GM03348 (cell line): ENCODE measurements at regions not wholly inside any gene's neighbourhood (a gene's known extent, or its start where the extent isn't known, plus 50 kb on each side); places are given as distances from the start of the nearest gene placed in this dataset.
"Not testable (repeated sequence)": the region's sequence is repeated elsewhere in the genome, so short reads cannot be mapped to it uniquely, and the experiment has no call there.

Experiments
- DNase-seq: peaks from one replicate; pipeline ENCODE4 v3.0.0; 2012; ENCODE audit warnings: low spot score

GRCh38 chr13:112263152-112263551 lies 113.0 kb upstream of the SPACA7 start:
- DNase-seq = no peak

GRCh38 chr13:112267660-112268059 lies 108.5 kb upstream of the SPACA7 start:
- no peak for DNase-seq

- no peak for DNase-seq
These were observed 105.2 kb upstream of the SPACA7 start for GRCh38 chr13:112270951-112271350.

GRCh38 chr13:112286733-112287132 lies 89.4 kb upstream of the SPACA7 start:
- not testable (repeated sequence) for DNase-seq

GRCh38 chr13:112320303-112320702 lies 55.9 kb upstream of the SPACA7 start:
- DNase-seq = no peak

GRCh38 chr13:112322557-112322956 lies 53.6 kb upstream of the SPACA7 start:
- DNase-seq = no peak

- DNase-seq = no peak
These were observed 52.0 kb upstream of the SPACA7 start for GRCh38 chr13:112324116-112324515.

- DNase-seq = no peak
These were observed 50.9 kb upstream of the SPACA7 start for GRCh38 chr13:112325142-112325808.

- no peak for DNase-seq
These were observed 50.1 kb upstream of the SPACA7 start for GRCh38 chr13:112325920-112326645.
